Stimulated activated naive B cell treated with anti-CD40 and anti-IgM and Interleukin-4, amounts not matched to agents 10 μg/mL and 1 μg/mL and 100 μg/mL, for 72 hours (primary cell): ENCODE measurements at regions not wholly inside any gene's neighbourhood (a gene's known extent, or its start where the extent isn't known, plus 50 kb on each side); places are given as distances from the start of the nearest gene placed in this dataset.
"Not testable (repeated sequence)": the region's sequence is repeated elsewhere in the genome, so short reads cannot be mapped to it uniquely, and the experiment has no call there.

Source experiments
- ATAC-seq, 2 donors: fragments of 150-1000 bp; cut with Tn5 transposase; replicated peaks; 2 replicates each; pipeline ENCODE4 v1.10.0; 2021; ENCODE audit warnings: moderate library complexity in 1 of 2
- DNase-seq: peaks from one replicate; pipeline ENCODE4 v3.0.0; 2021
- H3K27ac Mint-ChIP-seq: one replicate; pipeline ENCODE4 v1.8.0; 2022; ENCODE audit warnings: mild to moderate bottlenecking, mixed read lengths
- H3K27me3 Mint-ChIP-seq, 2 donors: one replicate each; pipeline ENCODE4 v1.8.0; 2022; ENCODE audit warnings: mixed read lengths in 2 of 2
- H3K36me3 Mint-ChIP-seq, 2 donors: one replicate each; pipeline ENCODE4 v1.8.0; 2022; ENCODE audit warnings: mixed read lengths in 2 of 2, mild to moderate bottlenecking in 1 of 2
- H3K4me1 Mint-ChIP-seq, 2 donors: one replicate each; pipeline ENCODE4 v1.8.0; 2022; ENCODE audit warnings: mixed read lengths in 2 of 2, mild to moderate bottlenecking in 1 of 2
- H3K4me3 Mint-ChIP-seq, 2 donors: one replicate each; pipeline ENCODE4 v1.8.0; 2022; ENCODE audit warnings: mild to moderate bottlenecking in 2 of 2, mixed read lengths in 2 of 2, moderate library complexity in 1 of 2
- H3K9me3 Mint-ChIP-seq, 2 donors: one replicate each; pipeline ENCODE4 v1.8.0; 2022; ENCODE audit warnings: mixed read lengths in 2 of 2, mild to moderate bottlenecking in 1 of 2

DNA sequence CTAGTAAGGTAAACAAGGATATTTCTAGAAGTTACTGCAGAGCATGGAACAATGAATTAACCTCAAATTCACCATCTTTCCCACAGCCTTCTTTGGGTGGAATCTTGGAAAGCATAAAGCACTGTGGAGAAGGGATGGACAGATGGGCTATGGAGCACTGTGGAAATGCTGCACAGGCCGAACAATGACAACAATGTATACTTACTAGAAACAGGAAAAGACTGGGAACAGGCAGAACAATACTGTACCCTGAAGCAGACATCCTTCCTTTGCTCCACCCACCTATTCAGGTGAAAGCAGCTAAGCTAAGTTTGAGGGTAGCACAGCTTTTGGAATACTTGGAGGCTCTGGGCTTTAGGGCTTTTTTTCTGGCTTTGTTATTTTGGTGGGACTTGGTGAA, 250.6 kb upstream of the KLF8 start:
- no peak for ATAC-seq
- no peak overlapping the region for H3K4me3 Mint-ChIP-seq
- no peaks in the 10 kb centered on the region for H3K27me3 Mint-ChIP-seq
- no peak for DNase-seq
- H3K9me3 Mint-ChIP-seq: peaks cover 9 to 14% of the 10 kb centered on the region in 2 donors
- peaks cover 7 to 10% of the 10 kb centered on the region in 2 donors for H3K36me3 Mint-ChIP-seq
- peaks cover 3 to 21% of the 10 kb centered on the region in 2 donors for H3K4me1 Mint-ChIP-seq
- H3K27ac Mint-ChIP-seq: no peak overlapping the region

DNA sequence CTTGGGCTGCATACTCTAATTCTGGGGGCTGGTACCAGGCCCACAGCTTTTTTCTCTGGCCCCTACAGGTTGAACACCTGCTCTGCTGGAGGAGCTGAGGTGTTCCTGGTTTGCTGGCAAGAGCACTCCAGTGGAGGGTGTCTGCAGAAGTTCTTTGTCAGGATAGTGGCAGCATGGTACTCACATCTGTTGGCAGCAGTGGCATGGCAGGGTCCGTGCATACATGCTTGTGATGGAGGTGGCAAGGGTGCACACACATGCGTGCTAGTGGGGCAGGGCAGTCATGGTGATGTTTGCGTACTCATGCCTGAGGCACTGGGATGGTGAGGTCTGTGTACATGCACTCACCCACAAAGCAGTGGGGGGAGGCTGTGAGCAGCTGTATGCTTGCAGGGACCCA, 235.5 kb upstream of the KLF8 start:
- peaks cover 6 to 30% of the 10 kb centered on the region in 2 donors for H3K4me1 Mint-ChIP-seq
- H3K36me3 Mint-ChIP-seq: peaks cover 14 to 15% of the 10 kb centered on the region in 2 donors
- H3K9me3 Mint-ChIP-seq: peaks cover 7 to 10% of the 10 kb centered on the region in 2 donors
- no peak for ATAC-seq
- no peak overlapping the region for H3K27ac Mint-ChIP-seq
- peaks cover 0 to 3% of the 10 kb centered on the region in 2 donors for H3K27me3 Mint-ChIP-seq
- no peak overlapping the region for H3K4me3 Mint-ChIP-seq
- DNase-seq: no peak

DNA sequence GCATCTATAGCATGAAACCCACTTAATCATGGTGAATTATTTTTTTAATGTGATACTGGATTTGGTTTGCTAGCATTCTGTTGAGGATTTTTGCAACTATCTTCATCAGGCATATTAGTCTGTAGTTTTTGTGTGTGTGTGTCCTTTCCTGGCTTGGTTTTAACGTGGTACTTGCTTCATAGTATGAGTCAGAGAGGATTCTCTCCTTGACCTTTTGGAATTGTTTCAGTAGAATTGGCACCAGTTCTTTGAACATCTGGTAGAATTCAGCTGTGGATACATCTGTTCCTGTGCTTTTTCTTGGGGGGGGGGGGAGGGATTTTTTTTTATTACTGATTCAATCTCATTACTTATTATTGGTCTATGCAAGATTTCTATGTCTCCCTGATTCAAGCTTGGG, 232.0 kb upstream of the KLF8 start:
- no peak for DNase-seq
- Mint-ChIP-seq H3K4me1 (peaks cover 5 to 18% of the 10 kb centered on the region in 2 donors), H3K4me3 (no peak overlapping the region), H3K27me3 (peaks cover 0 to 4% of the 10 kb centered on the region in 2 donors), H3K36me3 (peaks cover 0 to 2% of the 10 kb centered on the region in 2 donors), H3K9me3 (peaks cover 0 to 2% of the 10 kb centered on the region in 2 donors), H3K27ac (no peak overlapping the region)
- ATAC-seq: no peak

DNA sequence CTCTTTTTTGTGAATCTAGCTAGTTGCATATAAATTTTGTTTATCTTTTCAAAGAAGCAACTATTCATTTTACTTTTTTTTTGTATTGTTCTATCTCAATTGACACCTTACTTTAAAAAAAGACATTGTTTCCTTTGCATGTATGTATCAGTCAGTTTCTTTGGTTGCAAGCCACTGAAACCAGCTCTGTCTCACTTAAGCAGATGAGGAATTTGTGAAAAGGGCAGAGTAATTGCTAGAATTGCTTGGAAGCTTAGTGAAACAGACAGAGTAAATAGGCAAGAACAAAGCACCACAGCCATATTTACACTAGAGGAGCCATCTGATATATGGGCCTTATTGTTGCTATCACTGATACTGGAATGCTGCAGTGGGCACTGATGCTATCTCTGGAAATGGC, 231.4 kb upstream of the KLF8 start:
- ATAC-seq (no peak), DNase-seq (no peak)
- Mint-ChIP-seq H3K4me1 (peaks cover 8 to 13% of the 10 kb centered on the region in 2 donors), H3K9me3 (no peaks in the 10 kb centered on the region), H3K36me3 (peaks cover 0 to 2% of the 10 kb centered on the region in 2 donors), H3K4me3 (no peak overlapping the region), H3K27me3 (peaks cover 0 to 7% of the 10 kb centered on the region in 2 donors), H3K27ac (no peak overlapping the region)

DNA sequence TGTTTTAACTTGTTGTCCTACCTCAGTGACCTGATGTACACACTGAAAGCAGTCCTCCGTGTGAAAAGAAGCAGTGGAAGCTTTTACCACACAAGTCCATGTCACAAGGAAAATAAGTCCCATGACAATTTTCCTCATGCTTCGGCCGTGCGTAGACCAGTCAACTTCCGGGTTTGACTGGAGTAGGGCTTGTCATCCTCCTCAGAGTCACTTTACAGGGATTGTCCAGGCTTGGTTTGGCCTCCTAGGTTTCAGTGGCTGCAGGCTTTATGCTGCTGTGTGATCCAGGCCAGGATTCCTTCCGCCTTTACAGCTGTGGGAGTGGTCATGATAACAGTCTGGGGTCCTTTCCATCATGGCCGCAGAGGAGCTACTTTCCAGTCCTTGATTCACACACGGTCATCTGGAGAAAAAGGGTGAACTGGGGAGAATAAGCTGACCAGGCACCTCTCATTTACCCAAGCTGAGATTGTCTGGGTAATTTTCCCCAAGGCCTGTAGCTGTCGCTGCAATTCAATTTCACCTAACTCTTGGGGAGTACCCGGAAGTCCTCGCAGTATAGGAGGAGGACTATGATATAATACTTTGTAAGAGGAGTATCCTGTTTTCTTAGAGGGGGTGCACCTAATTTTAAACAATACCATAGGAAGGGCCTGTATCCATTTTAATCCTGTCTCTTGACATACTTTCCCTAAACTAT, 206.1 kb upstream of the KLF8 start:
- Mint-ChIP-seq H3K27me3 (no peaks in the 10 kb centered on the region), H3K4me3 (no peak overlapping the region), H3K36me3 (peaks cover 0 to 3% of the 10 kb centered on the region in 2 donors), H3K9me3 (peaks cover 0 to 1% of the 10 kb centered on the region in 2 donors), H3K27ac (no peak overlapping the region), H3K4me1 (peaks cover 11 to 20% of the 10 kb centered on the region in 2 donors)
- ATAC-seq (no peak), DNase-seq (no peak)

DNA sequence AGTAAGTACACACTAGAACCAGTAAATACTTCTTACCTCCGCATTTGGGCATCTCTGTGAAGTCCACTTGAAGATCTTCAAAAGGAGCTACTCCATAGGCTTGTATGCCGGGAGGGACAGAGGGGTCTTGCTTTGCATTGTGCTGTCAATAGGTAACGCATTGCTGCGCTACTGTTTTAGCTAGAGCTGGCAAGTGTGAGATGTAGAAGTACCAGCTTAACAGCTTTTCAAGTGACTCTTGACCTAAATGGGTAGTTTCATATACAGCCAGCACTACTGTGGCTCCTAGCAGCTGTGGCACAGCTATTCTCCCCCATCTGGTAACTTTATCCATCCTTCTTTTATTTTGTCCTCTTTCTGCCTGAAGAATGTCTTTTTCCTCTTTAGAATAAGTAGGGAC, 205.3 kb upstream of the KLF8 start:
- ATAC-seq: no peak
- Mint-ChIP-seq H3K27ac (no peak overlapping the region), H3K4me1 (peaks cover 11 to 20% of the 10 kb centered on the region in 2 donors), H3K36me3 (peaks cover 0 to 4% of the 10 kb centered on the region in 2 donors), H3K9me3 (peaks cover 0 to 2% of the 10 kb centered on the region in 2 donors), H3K27me3 (no peaks in the 10 kb centered on the region), H3K4me3 (no peak overlapping the region)
- no peak for DNase-seq

DNA sequence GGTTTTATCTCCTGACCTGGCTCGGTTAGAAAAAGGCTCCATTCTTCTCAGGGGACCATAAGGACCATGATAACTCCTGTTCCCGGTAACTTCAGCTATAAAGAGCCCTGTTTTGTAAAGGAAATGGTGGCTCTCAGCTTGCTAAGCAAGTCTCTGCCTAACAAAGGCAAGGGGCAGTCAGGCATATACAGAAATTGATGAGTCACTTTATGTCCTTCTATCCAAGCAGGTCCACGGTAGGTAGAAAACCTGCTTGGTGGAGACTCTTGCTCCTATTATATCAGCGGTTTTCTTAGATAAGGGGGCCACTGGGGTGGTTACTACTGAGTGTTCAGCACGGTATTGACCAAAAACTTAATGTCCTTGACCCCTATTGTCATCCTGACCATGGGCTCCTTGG, 203.0 kb upstream of the KLF8 start:
- Mint-ChIP-seq H3K36me3 (peaks cover 0 to 4% of the 10 kb centered on the region in 2 donors), H3K4me3 (no peak overlapping the region), H3K27ac (no peak overlapping the region), H3K4me1 (peaks cover 11 to 20% of the 10 kb centered on the region in 2 donors), H3K9me3 (peaks cover 0 to 2% of the 10 kb centered on the region in 2 donors), H3K27me3 (no peaks in the 10 kb centered on the region)
- ATAC-seq (no peak), DNase-seq (no peak)

DNA sequence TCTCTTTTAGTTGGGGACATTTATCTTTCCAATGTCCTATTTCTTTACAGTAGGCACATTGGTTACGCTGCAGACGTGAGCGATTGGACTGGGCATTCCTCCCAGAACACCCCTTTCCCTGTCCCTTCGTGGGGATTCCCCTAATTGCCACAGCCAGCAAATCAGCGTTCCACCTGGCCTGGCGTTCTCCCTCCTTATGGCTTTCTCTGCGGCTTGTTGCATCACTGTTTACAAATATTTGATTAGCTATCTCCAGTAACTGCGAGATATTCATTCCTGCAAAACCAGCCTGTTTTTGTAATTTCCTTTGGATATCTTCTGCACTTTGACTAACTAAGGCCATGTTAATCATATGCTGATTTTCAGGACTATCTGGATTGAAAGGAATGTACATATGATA, 202.5 kb upstream of the KLF8 start:
- Mint-ChIP-seq H3K27me3 (no peaks in the 10 kb centered on the region), H3K4me3 (no peak overlapping the region), H3K27ac (no peak overlapping the region), H3K4me1 (peaks cover 6 to 15% of the 10 kb centered on the region in 2 donors), H3K36me3 (peaks cover 0 to 4% of the 10 kb centered on the region in 2 donors), H3K9me3 (peaks cover 0 to 2% of the 10 kb centered on the region in 2 donors)
- no peak for DNase-seq
- no peak for ATAC-seq

DNA sequence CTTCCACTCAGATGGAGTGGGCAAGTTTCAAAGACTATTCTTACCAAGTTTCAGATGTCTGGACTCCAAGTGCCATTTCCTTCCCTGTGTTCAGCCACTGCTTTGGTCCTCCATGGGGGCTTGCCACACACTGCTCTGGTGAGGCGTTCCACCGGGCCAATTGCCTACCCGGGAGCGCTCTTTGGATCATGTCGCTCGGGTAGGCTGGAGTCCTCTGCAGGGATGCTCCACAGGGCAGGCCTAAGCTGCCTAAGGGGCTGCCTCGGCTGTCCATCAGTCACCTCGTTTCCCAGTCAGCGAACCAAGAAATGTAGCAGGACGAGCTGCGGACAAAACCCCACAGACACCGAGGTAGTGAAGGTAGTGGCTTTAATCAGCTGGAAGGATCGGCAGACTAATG, 200.7 kb upstream of the KLF8 start:
- peaks cover 2 to 4% of the 10 kb centered on the region in 2 donors for H3K9me3 Mint-ChIP-seq

DNA sequence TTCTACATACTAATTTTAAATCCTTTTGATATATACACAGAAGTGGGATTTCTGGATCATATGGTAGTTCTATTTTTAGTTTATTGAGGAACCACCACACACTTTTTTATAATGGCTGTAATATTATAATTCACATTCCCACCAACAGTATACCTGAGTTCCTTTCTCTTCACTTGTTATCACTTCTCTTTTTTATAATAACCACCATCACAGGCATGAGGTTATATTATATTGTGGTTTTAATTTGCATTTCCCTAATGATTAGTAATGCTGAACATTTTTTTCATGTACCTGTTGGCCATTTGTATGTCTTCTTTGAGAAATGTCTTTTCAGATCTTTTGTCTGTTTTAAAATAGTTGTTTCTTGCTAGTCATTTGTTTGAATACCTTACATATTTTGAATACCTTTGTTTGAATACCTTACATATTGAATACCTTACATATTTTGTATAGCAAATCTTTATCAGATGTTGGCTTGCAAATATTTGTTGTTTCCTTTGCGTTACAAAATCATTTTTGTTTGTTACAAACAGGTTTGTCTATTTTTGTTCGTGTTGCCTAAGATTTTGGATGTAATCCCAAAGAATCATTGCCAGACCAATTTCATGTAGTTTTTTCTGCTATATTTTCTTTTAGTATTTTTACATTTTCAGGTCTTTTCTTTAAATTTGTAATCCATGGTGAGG, 198.5 kb upstream of the KLF8 start:
- peak in 1 of 2 donors; percentile 46 for ATAC-seq
- H3K27me3 Mint-ChIP-seq: no peaks in the 10 kb centered on the region
- peaks cover 4% of the 10 kb centered on the region in 2 donors for H3K9me3 Mint-ChIP-seq
- H3K4me3 Mint-ChIP-seq: no peak overlapping the region
- peaks cover 4 to 6% of the 10 kb centered on the region in 2 donors for H3K36me3 Mint-ChIP-seq
- H3K27ac Mint-ChIP-seq: no peak overlapping the region
- H3K4me1 Mint-ChIP-seq: peaks cover 0 to 8% of the 10 kb centered on the region in 2 donors
- no peak for DNase-seq

More for the DNA sequence above, 200.7 kb upstream of the KLF8 start:
- Mint-ChIP-seq H3K4me1 (peaks cover 3 to 8% of the 10 kb centered on the region in 2 donors), H3K27me3 (no peaks in the 10 kb centered on the region), H3K4me3 (no peak overlapping the region), H3K36me3 (peaks cover 3 to 4% of the 10 kb centered on the region in 2 donors), H3K27ac (no peak overlapping the region)
- no peak for ATAC-seq
- no peak for DNase-seq

DNA sequence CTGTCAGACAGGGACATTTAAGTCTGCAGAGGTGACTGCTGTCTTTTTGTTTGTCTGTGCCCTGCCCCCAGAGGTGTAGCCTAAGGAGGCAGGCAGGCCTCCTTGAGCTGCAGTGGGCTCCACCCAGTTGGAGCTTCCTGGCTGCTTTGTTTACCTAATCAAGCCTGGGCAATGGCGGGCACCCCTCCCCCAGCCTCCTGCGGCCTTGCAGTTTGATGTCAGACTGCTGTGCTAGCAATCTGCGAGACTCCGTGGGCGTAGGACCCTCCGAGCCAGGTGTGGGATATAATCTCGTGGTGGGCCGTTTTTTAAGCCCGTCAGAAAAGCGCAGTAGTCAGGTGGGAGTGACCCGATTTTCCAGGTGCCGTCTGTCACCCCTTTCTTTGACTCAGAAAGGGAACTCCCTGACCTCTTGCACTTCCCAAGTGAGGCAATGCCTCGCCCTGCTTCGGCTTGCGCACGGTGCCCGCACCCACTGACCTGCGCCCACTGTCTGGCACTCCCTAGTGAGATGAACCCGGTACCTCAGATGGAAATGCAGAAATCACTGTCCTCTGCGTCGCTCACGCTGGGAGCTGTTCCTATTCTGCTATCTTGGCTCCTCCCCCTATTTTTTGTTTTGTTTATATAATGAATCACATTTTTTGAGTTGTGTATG, 179.4 kb upstream of the KLF8 start:
- H3K36me3 Mint-ChIP-seq: peaks cover 11 to 26% of the 10 kb centered on the region in 2 donors

DNA sequence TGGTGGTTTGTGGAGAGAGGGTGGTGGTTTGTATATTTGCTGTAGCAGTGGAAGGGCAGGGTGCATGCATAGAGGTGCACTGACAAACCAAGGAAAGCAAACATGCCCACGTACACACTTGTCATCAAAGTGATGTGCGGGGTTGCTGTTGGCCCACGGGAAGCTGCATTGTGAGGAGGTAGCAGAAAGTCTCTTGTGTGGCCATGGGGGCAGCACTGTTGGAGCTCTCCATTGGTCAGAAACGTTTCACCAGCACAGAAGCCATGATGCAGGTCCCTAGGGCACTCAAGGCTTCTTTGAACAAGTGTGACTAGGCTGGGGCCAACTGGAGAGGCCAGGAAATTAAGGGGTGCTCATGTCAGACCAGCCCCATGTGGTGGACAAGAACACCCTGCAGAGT, 174.8 kb upstream of the KLF8 start:
- peaks cover 21 to 37% of the 10 kb centered on the region in 2 donors for H3K36me3 Mint-ChIP-seq
- H3K27me3 Mint-ChIP-seq: no peaks in the 10 kb centered on the region
- H3K4me1 Mint-ChIP-seq: peaks cover 11 to 31% of the 10 kb centered on the region in 2 donors
- H3K4me3 Mint-ChIP-seq: no peak overlapping the region
- DNase-seq (no peak), ATAC-seq (no peak)
- H3K9me3 Mint-ChIP-seq: peaks cover 23 to 37% of the 10 kb centered on the region in 2 donors
- H3K27ac Mint-ChIP-seq: no peak overlapping the region

More for the DNA sequence above, 179.4 kb upstream of the KLF8 start:
- ATAC-seq, H3K27me3 Mint-ChIP-seq, H3K27ac Mint-ChIP-seq, H3K4me1 Mint-ChIP-seq, H3K4me3 Mint-ChIP-seq, DNase-seq: not testable (repeated sequence)
- peaks cover 11 to 12% of the 10 kb centered on the region in 2 donors for H3K9me3 Mint-ChIP-seq

DNA sequence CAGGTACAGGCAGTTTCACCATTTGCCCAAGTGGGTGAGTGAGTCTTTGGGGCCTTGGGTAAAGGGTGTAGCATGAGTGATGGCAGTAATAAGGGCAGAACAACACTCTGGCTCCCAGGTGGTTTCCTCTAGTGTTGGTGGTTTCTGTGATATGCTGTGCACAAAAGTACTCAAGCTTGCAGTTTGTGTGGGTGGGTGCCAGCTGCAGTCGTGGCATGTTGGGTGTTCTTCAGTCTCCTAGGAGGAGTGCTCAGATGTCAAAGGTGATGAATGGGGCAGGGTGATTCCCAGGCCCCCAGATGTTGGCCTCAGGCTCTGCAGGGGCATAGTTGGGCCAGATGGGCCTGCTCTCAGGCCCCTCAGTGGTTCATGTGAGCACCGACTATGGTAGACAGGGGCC, 166.1 kb upstream of the KLF8 start:
- peaks cover 40 to 62% of the 10 kb centered on the region in 2 donors for H3K4me1 Mint-ChIP-seq
- ATAC-seq: peak; percentile 88
- H3K4me3 Mint-ChIP-seq: peak overlapping the region in 1 of 2 donors; percentile 57
- peak overlapping the region; percentile 91 for H3K27ac Mint-ChIP-seq
- no peaks in the 10 kb centered on the region for H3K27me3 Mint-ChIP-seq
- H3K36me3 Mint-ChIP-seq: peaks cover 15 to 29% of the 10 kb centered on the region in 2 donors
- peaks cover 12 to 20% of the 10 kb centered on the region in 2 donors for H3K9me3 Mint-ChIP-seq
- peak; percentile 53 for DNase-seq

DNA sequence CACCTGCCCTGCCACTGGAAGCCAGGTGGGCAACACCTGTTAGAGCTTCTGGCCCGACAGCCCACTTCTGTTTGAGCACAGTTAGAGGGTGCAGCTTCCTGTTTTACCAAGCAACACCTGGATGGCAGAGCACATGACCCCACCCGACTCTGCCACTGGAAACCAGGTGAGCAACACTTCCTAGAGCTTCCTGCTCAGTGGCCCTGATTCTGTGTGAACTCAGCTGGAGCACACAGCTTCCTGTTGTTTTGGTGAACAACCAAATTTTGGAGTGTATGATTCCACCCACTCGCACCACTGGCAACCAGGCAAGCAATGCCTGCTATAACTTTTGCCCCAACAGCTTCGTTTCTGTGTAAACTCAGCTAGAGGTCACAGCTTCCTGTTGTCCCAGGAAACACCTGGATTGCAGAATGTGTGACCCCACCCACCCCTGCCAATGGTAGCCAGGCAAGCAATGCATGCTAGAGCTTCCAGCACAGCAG, 163.8 kb upstream of the KLF8 start:
- peak overlapping the region; percentile 92 for H3K27ac Mint-ChIP-seq
- ATAC-seq (peak; percentile 35 to 55), DNase-seq (no peak)
- H3K27me3 Mint-ChIP-seq: no peaks in the 10 kb centered on the region
- peaks cover 0 to 10% of the 10 kb centered on the region in 2 donors for H3K36me3 Mint-ChIP-seq
- H3K9me3 Mint-ChIP-seq: peaks cover 0 to 5% of the 10 kb centered on the region in 2 donors
- H3K4me3 Mint-ChIP-seq: peak overlapping the region; percentile 21 to 30
- H3K4me1 Mint-ChIP-seq: peaks cover 28 to 39% of the 10 kb centered on the region in 2 donors
